ENCODE measurements at regions not wholly inside any gene's neighbourhood (a gene's known extent, or its start where the extent isn't known, plus 50 kb on each side); places are given as distances from the start of the nearest gene placed in this dataset.

DNA sequence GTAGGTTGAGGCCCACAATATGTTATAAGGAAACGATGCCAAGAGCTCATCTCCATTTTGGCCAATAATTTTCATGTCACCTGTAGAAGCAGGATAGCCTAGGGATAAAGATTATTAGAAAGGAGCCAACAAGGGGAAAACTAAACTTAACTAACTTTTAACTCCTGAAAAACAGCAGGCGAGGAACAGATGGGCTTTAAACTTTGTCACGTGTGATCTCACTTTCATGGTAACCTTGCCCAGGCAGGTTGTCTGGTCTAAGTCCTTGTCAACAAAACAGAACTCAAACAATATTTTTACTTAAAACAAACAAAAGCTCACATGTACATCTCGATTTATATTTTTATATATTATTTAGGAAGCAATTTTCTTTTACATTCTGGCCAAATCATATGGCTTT, 1672.0 kb downstream of the TP53TG3F start:
- TF ChIP-seq POLR2A (IDR thresholded peaks at IDR 0.05): no peak
- TF ChIP-seq, protein P1, sequence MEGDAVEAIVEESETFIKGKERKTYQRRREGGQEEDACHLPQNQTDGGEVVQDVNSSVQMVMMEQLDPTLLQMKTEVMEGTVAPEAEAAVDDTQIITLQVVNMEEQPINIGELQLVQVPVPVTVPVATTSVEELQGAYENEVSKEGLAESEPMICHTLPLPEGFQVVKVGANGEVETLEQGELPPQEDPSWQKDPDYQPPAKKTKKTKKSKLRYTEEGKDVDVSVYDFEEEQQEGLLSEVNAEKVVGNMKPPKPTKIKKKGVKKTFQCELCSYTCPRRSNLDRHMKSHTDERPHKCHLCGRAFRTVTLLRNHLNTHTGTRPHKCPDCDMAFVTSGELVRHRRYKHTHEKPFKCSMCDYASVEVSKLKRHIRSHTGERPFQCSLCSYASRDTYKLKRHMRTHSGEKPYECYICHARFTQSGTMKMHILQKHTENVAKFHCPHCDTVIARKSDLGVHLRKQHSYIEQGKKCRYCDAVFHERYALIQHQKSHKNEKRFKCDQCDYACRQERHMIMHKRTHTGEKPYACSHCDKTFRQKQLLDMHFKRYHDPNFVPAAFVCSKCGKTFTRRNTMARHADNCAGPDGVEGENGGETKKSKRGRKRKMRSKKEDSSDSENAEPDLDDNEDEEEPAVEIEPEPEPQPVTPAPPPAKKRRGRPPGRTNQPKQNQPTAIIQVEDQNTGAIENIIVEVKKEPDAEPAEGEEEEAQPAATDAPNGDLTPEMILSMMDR (IDR thresholded peaks at IDR 0.05): no peak

Data from right lobe of liver (tissue), 4 donors.